Right lobe of liver (tissue), 4 donors: ENCODE measurements at regions not wholly inside any gene's neighbourhood (a gene's known extent, or its start where the extent isn't known, plus 50 kb on each side); places are given as distances from the start of the nearest gene placed in this dataset.

Experiments used
- CTCF ChIP-seq, 4 donors: fragments of 200-600 bp in 3 of 4; fragments of 450-650 bp in 1 of 4; IDR thresholded peaks; one replicate each; pipeline versions ENCODE4 v1.5.1 to v1.8.0; 2016 to 2022; ENCODE audit warnings: antibody characterized with exemption in 4 of 4, mild to moderate bottlenecking in 2 of 4
- POLR2A ChIP-seq: fragments of 450-650 bp; IDR thresholded peaks from one replicate; pipeline ENCODE4 v1.6.1; 2017; ENCODE audit warnings: antibody characterized with exemption, mild to moderate bottlenecking
- donor health status: DM: no; HTN: no; CAD: no.
- donor health status: DM: no; HTN: no; CAD: no.
- donor health status: DM: no; HTN: yes; CAD: no.

- TF ChIP-seq POLR2A (no peak), CTCF (IDR thresholded peaks at IDR 0.05) (no peak)
These were observed 125.4 kb downstream of the ATXN3L start for GRCh38 chrX:13194291-13195103.
